Activated B cell treated with CpG ODN at 0.5 μM for 24 hours (primary cell): ENCODE measurements at regions not wholly inside any gene's neighbourhood (a gene's known extent, or its start where the extent isn't known, plus 50 kb on each side); places are given as distances from the start of the nearest gene placed in this dataset.

ENCODE experiments used
- ATAC-seq: fragments of 200-7000 bp; cut with Tn5 transposase; one replicate; pipeline ENCODE4 v1.10.0; 2021; ENCODE audit warnings: low read depth, mild to moderate bottlenecking, moderate library complexity
- CTCF ChIA-PET: fragments of 350-600 bp; sonication (Branson Sonifier 250); formaldehyde crosslinking; loops from one replicate; lab custom pipeline; 2021; ENCODE audit warnings: antibody characterized with exemption; lab: Charles Lee
- POLR2A ChIA-PET: fragments of 350-600 bp; sonication (Branson Sonifier 250); formaldehyde crosslinking; loops from one replicate; lab custom pipeline; 2021; ENCODE audit warnings: antibody characterized with exemption; lab: Charles Lee
- DNase-seq: peaks from one replicate; pipeline ENCODE4 v3.0.0; 2022
- H3K27ac Mint-ChIP-seq: one replicate; pipeline ENCODE4 v1.8.0; 2020; ENCODE audit warnings: mixed read lengths
- H3K27me3 Mint-ChIP-seq: one replicate; pipeline ENCODE4 v1.8.0; 2021; ENCODE audit warnings: mixed read lengths
- H3K36me3 Mint-ChIP-seq: one replicate; pipeline ENCODE4 v1.8.0; 2021; ENCODE audit warnings: low read depth, mixed read lengths
- H3K4me1 Mint-ChIP-seq: one replicate; pipeline ENCODE4 v1.8.0; 2021; ENCODE audit warnings: mixed read lengths
- H3K4me3 Mint-ChIP-seq: one replicate; pipeline ENCODE4 v1.8.0; 2020; ENCODE audit warnings: mild to moderate bottlenecking, mixed read lengths
- H3K9me3 Mint-ChIP-seq: one replicate; pipeline ENCODE4 v1.8.0; 2020; ENCODE audit warnings: mixed read lengths
- intact Hi-C: fragments of 100-400 bp; cut with micrococcal nuclease; formaldehyde crosslinking; loops from one replicate; pipeline ENCODE4 v1.15.1; 2024
- TF ChIP-seq, protein P1 (sequence below): fragments of 200-600 bp; IDR thresholded peaks from one replicate; pipeline ENCODE4 v1.8.0; 2022; ENCODE audit warnings: antibody characterized with exemption, mild to moderate bottlenecking

DNA sequence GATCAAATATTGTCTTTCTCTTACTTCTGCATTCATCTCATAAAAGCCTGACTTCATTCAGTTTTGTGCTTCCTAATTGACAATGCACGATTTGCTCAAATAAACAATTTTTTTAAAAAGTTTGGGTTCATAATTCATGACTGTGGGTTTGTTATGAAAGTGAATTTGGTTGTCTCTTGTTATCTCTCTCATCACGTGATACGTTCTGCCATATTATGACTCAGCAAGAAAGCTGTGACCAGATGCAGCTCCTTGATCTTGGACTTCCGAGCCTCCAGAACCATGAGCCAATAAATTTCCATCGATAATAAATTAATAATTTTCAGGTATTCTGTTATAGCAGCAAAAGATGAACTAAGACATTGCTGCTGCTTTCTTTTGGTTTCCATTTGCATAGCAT lies 156.5 kb upstream of the LRATD1 start:
- no peaks in the 10 kb centered on the region for H3K27me3 Mint-ChIP-seq

DNA sequence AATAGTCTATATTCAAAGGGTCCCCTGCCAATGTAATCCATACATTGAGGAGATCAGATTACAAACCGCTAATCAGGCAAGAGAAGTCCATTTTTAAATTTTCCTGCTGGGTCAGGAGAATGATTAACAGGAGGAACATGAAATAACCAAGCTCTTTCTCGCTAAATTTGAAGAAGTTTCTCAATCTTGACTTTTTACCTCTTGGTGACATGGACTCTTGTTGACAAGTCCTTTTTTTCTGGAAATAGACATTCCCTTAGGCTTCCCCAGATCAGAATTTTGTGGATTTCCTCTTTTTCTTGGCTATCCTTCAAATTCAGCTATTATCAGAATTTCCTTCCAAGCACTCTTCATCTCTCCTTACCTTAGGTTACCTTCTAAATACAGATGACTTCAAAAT lies 153.0 kb upstream of the LRATD1 start:
- Mint-ChIP-seq H3K9me3 (peaks cover 6% of the 10 kb centered on the region), H3K4me3 (no peak overlapping the region), H3K4me1 (no peaks in the 10 kb centered on the region), H3K27me3 (no peaks in the 10 kb centered on the region), H3K36me3 (no peaks in the 10 kb centered on the region), H3K27ac (no peak overlapping the region)
- POLR2A ChIA-PET, result no interaction called here
- CTCF ChIA-PET, result no interaction called here
- intact Hi-C loops, result no loop called here
- DNase-seq, result no peak
- ATAC-seq, result no peak
- TF ChIP-seq, protein P1, sequence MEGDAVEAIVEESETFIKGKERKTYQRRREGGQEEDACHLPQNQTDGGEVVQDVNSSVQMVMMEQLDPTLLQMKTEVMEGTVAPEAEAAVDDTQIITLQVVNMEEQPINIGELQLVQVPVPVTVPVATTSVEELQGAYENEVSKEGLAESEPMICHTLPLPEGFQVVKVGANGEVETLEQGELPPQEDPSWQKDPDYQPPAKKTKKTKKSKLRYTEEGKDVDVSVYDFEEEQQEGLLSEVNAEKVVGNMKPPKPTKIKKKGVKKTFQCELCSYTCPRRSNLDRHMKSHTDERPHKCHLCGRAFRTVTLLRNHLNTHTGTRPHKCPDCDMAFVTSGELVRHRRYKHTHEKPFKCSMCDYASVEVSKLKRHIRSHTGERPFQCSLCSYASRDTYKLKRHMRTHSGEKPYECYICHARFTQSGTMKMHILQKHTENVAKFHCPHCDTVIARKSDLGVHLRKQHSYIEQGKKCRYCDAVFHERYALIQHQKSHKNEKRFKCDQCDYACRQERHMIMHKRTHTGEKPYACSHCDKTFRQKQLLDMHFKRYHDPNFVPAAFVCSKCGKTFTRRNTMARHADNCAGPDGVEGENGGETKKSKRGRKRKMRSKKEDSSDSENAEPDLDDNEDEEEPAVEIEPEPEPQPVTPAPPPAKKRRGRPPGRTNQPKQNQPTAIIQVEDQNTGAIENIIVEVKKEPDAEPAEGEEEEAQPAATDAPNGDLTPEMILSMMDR, result no peak

More for the DNA sequence above, 156.5 kb upstream of the LRATD1 start:
- Mint-ChIP-seq H3K36me3 (no peaks in the 10 kb centered on the region), H3K27ac (no peak overlapping the region), H3K9me3 (no peaks in the 10 kb centered on the region), H3K4me1 (no peaks in the 10 kb centered on the region), H3K4me3 (no peak overlapping the region)
- CTCF ChIA-PET, result no interaction called here
- intact Hi-C loops, result no loop called here
- TF ChIP-seq, protein P1, result no peak
- ATAC-seq, result no peak
- POLR2A ChIA-PET, result no interaction called here
- DNase-seq, result no peak

DNA sequence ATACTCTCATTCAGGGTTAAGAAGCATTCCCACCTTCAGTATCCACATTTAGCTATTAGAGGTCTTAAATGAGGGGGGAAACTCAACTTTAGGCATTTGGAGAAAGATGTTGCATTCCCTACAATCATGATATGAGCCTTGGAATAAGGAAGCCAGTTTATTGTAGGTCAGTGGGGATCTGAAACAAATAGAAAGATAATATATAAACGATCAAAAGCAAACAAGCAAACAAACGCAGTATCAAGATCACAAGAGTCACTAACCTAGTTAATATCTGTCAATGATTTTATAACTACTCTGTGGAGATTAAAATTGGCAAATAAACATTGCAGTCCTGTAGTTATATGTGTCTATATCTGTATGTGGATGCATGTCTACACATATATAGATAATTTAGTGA lies 152.4 kb upstream of the LRATD1 start:
- H3K36me3 Mint-ChIP-seq, result no peaks in the 10 kb centered on the region
- no peaks in the 10 kb centered on the region for H3K4me1 Mint-ChIP-seq
- DNase-seq, result no peak
- TF ChIP-seq, protein P1, result no peak
- no peak overlapping the region for H3K27ac Mint-ChIP-seq
- H3K27me3 Mint-ChIP-seq, result no peaks in the 10 kb centered on the region
- ChIA-PET CTCF (no interaction called here), POLR2A (no interaction called here)
- H3K9me3 Mint-ChIP-seq, result peaks cover 6% of the 10 kb centered on the region
- ATAC-seq, result no peak
- intact Hi-C loops, result no loop called here
- H3K4me3 Mint-ChIP-seq, result no peak overlapping the region

GRCh38 chr2:14480906-14481305 lies 151.6 kb upstream of the LRATD1 start:
- no peaks in the 10 kb centered on the region for H3K27me3 Mint-ChIP-seq
- no peaks in the 10 kb centered on the region for H3K4me1 Mint-ChIP-seq
- TF ChIP-seq, protein P1, result no peak
- intact Hi-C loops, result no loop called here
- H3K4me3 Mint-ChIP-seq, result no peak overlapping the region
- ATAC-seq (no peak), DNase-seq (no peak)
- ChIA-PET CTCF (no interaction called here), POLR2A (no interaction called here)
- H3K27ac Mint-ChIP-seq, result no peak overlapping the region
- H3K36me3 Mint-ChIP-seq, result no peaks in the 10 kb centered on the region
- H3K9me3 Mint-ChIP-seq, result peaks cover 6% of the 10 kb centered on the region

GRCh38 chr2:14492920-14493503 lies 139.5 kb upstream of the LRATD1 start:
- Mint-ChIP-seq H3K4me1 (no peaks in the 10 kb centered on the region), H3K4me3 (no peak overlapping the region), H3K27ac (no peak overlapping the region), H3K27me3 (no peaks in the 10 kb centered on the region), H3K9me3 (peaks cover 1% of the 10 kb centered on the region), H3K36me3 (no peaks in the 10 kb centered on the region)
- ChIA-PET POLR2A (no interaction called here), CTCF (no interaction called here)
- TF ChIP-seq, protein P1, result no peak
- DNase-seq (no peak), ATAC-seq (no peak)
- intact Hi-C loops, result no loop called here
